ENCODE measurements at regions not wholly inside any gene's neighbourhood (a gene's known extent, or its start where the extent isn't known, plus 50 kb on each side); places are given as distances from the start of the nearest gene placed in this dataset.
A peak's percentile ranks its signal among the peaks of the same experiment; 100 is the strongest.

GRCh38 chr5:117461403-117461802 is 886.8 kb upstream of the SEMA6A start:
- no peak for DNase-seq

GRCh38 chr5:117457656-117458055 is 883.0 kb upstream of the SEMA6A start:
- no peak for DNase-seq

- DNase-seq = no peak
These were observed 882.3 kb upstream of the SEMA6A start for GRCh38 chr5:117456866-117457470.

- DNase-seq = no peak
These were observed 880.9 kb upstream of the SEMA6A start for GRCh38 chr5:117455236-117456233.

- peak; percentile 13 for DNase-seq
These were observed 880.1 kb upstream of the SEMA6A start for GRCh38 chr5:117454716-117455212.

- DNase-seq = no peak
These were observed 862.2 kb upstream of the SEMA6A start for GRCh38 chr5:117436846-117437245.

- no peak for DNase-seq
These were observed 860.6 kb upstream of the SEMA6A start for GRCh38 chr5:117435203-117435602.

GRCh38 chr5:117434254-117434653 is 859.6 kb upstream of the SEMA6A start:
- no peak for DNase-seq

- no peak for DNase-seq
These were observed 859.2 kb upstream of the SEMA6A start for GRCh38 chr5:117433818-117434217.

GRCh38 chr5:117431091-117431490 is 856.5 kb upstream of the SEMA6A start:
- no peak for DNase-seq

- DNase-seq = no peak
These were observed 850.5 kb upstream of the SEMA6A start for GRCh38 chr5:117425163-117425562.

- DNase-seq = no peak
These were observed 849.9 kb upstream of the SEMA6A start for GRCh38 chr5:117424559-117424958.

- DNase-seq = no peak
These were observed 842.9 kb upstream of the SEMA6A start for GRCh38 chr5:117417501-117417900.

- DNase-seq = no peak
These were observed 840.3 kb upstream of the SEMA6A start for GRCh38 chr5:117414926-117415325.

- peak; percentile 10 for DNase-seq
These were observed 837.1 kb upstream of the SEMA6A start for GRCh38 chr5:117411701-117412100.

- DNase-seq = no peak
These were observed 830.6 kb upstream of the SEMA6A start for GRCh38 chr5:117405197-117405596.

- no peak for DNase-seq
These were observed 820.0 kb upstream of the SEMA6A start for GRCh38 chr5:117394506-117395157.

GRCh38 chr5:117393125-117393524 is 818.5 kb upstream of the SEMA6A start:
- no peak for DNase-seq

- no peak for DNase-seq
These were observed 805.7 kb upstream of the SEMA6A start for GRCh38 chr5:117380316-117380715.

- no peak for DNase-seq
These were observed 804.9 kb upstream of the SEMA6A start for GRCh38 chr5:117379521-117379920.

GRCh38 chr5:117376748-117377147 is 802.1 kb upstream of the SEMA6A start:
- DNase-seq = no peak

GRCh38 chr5:117359895-117360294 is 785.3 kb upstream of the SEMA6A start:
- no peak for DNase-seq

GRCh38 chr5:117357886-117358285 is 783.3 kb upstream of the SEMA6A start:
- DNase-seq = no peak

GRCh38 chr5:117347280-117347679 is 772.7 kb upstream of the SEMA6A start:
- DNase-seq = no peak

Measured in NCI-H1105 treated with DMSO at 0.1 percent for 48 hours (cell line).